ENCODE measurements at regions not wholly inside any gene's neighbourhood (a gene's known extent, or its start where the extent isn't known, plus 50 kb on each side); places are given as distances from the start of the nearest gene placed in this dataset.

GRCh38 chr1:65691152-65691900 lies 101.4 kb upstream of the PDE4B start:
- no peak overlapping the region for H3K4me2 ChIP-seq (ENCODE audit: unreplicated experiment)
- in situ Hi-C loops (cut with MboI) = loop anchor here (10.0 kb wide), 1 partner anchor 637 kb away; no protein-coding TSS in a partner anchor
- no peak overlapping the region for H3K9ac ChIP-seq
- TF ChIP-seq EZH2 (IDR thresholded peaks at IDR 0.05; ENCODE audit: insufficient read depth, poor library complexity, severe bottlenecking) = no peak
- TF ChIP-seq EZH2phosphoT487 (IDR thresholded peaks at IDR 0.05; ENCODE audit: insufficient read depth, low read depth) = no peak
- H2AFZ ChIP-seq = no peak overlapping the region
- H3K27ac ChIP-seq = no peak overlapping the region
- H3K9me2 ChIP-seq (ENCODE audit: insufficient read depth) = no peaks in the 10 kb centered on the region
- H3K9me3 ChIP-seq (ENCODE audit: low read depth) = no peaks in the 10 kb centered on the region
- H3K79me2 ChIP-seq (ENCODE audit: insufficient read depth) = no peaks in the 10 kb centered on the region
- H3K4me1 ChIP-seq (ENCODE audit: insufficient read depth) = peaks cover 8% of the 10 kb centered on the region; the same call in 1 of the 2 replicates
- H3F3A ChIP-seq (ENCODE audit: insufficient read depth) = no peaks in the 10 kb centered on the region
- 53 to 56% methylated on average over 6 of the region's 6 CpGs for WGBS, 2 experiments (ENCODE audit: low coverage in 1 of 2, low lambda C conversion rate in 2 of 2, missing lambda C conversion rate in 2 of 2)
- H3K36me3 ChIP-seq (ENCODE audit: low read depth) = no peaks in the 10 kb centered on the region
- no peaks in the 10 kb centered on the region for H3K27me3 ChIP-seq (replicated peaks; ENCODE audit: insufficient read depth)
- no peaks in the 10 kb centered on the region for H4K20me1 ChIP-seq (ENCODE audit: insufficient read depth)
- H3K4me3 ChIP-seq = no peak overlapping the region
- DNase-seq = no peak

- no peaks in the 10 kb centered on the region for H3K9me2 ChIP-seq (ENCODE audit: insufficient read depth)
- no peak overlapping the region for H2AFZ ChIP-seq
- H3F3A ChIP-seq (ENCODE audit: insufficient read depth) = no peaks in the 10 kb centered on the region
- no peak for TF ChIP-seq EZH2phosphoT487 (IDR thresholded peaks at IDR 0.05; ENCODE audit: insufficient read depth, low read depth)
- in situ Hi-C loops (cut with MboI) = loop anchor here (10.0 kb wide), 1 partner anchor 637 kb away; no protein-coding TSS in a partner anchor
- no peak overlapping the region for H3K9ac ChIP-seq
- no peaks in the 10 kb centered on the region for H3K79me2 ChIP-seq (ENCODE audit: insufficient read depth)
- 33 to 41% methylated on average over 3 of the region's 3 CpGs for WGBS, 2 experiments (ENCODE audit: low coverage in 1 of 2, low lambda C conversion rate in 2 of 2, missing lambda C conversion rate in 2 of 2)
- no peaks in the 10 kb centered on the region for H3K27me3 ChIP-seq (replicated peaks; ENCODE audit: insufficient read depth)
- H4K20me1 ChIP-seq (ENCODE audit: insufficient read depth) = no peaks in the 10 kb centered on the region
- no peak overlapping the region for H3K4me3 ChIP-seq
- no peaks in the 10 kb centered on the region for H3K36me3 ChIP-seq (ENCODE audit: low read depth)
- H3K4me1 ChIP-seq (ENCODE audit: insufficient read depth) = peaks cover 8% of the 10 kb centered on the region; the same call in 1 of the 2 replicates
- DNase-seq = peak; percentile 11
- H3K4me2 ChIP-seq (ENCODE audit: unreplicated experiment) = no peak overlapping the region
- H3K27ac ChIP-seq = no peak overlapping the region
- H3K9me3 ChIP-seq (ENCODE audit: low read depth) = no peaks in the 10 kb centered on the region
These were observed 100.7 kb upstream of the PDE4B start for GRCh38 chr1:65691972-65692371.

- Histone ChIP-seq H3K79me2 (ENCODE audit: insufficient read depth) (no peaks in the 10 kb centered on the region), H3K27me3 (replicated peaks; ENCODE audit: insufficient read depth) (no peaks in the 10 kb centered on the region), H3K36me3 (ENCODE audit: low read depth) (no peaks in the 10 kb centered on the region), H3K4me3 (no peak overlapping the region), H3K9me3 (ENCODE audit: low read depth) (no peaks in the 10 kb centered on the region), H4K20me1 (ENCODE audit: insufficient read depth) (no peaks in the 10 kb centered on the region), H2AFZ (no peak overlapping the region), H3K27ac (no peak overlapping the region), H3F3A (ENCODE audit: insufficient read depth) (no peaks in the 10 kb centered on the region), H3K9ac (no peak overlapping the region), H3K9me2 (ENCODE audit: insufficient read depth) (no peaks in the 10 kb centered on the region), H3K4me1 (ENCODE audit: insufficient read depth) (0 out of 2 replicates have a peak, but pooled peaks cover 4% of the 10 kb centered on the region), H3K4me2 (ENCODE audit: unreplicated experiment) (no peak overlapping the region)
- in situ Hi-C loops (cut with MboI) = loop anchor here (10.0 kb wide), 1 partner anchor 639 kb away; no protein-coding TSS in a partner anchor
- TF ChIP-seq EZH2 (IDR thresholded peaks at IDR 0.05; ENCODE audit: insufficient read depth, poor library complexity, severe bottlenecking) (no peak), EZH2phosphoT487 (IDR thresholded peaks at IDR 0.05; ENCODE audit: insufficient read depth, low read depth) (no peak)
- WGBS, 2 experiments (ENCODE audit: low coverage in 1 of 2, low lambda C conversion rate in 2 of 2, missing lambda C conversion rate in 2 of 2) = 50 to 55% methylated on average over 2 of the region's 2 CpGs
- no peak for DNase-seq
These were observed 98.6 kb upstream of the PDE4B start for GRCh38 chr1:65694126-65694525.

GRCh38 chr1:65694933-65695332 lies 97.8 kb upstream of the PDE4B start:
- H3K79me2 ChIP-seq (ENCODE audit: insufficient read depth) = no peaks in the 10 kb centered on the region
- no peak overlapping the region for H3K4me2 ChIP-seq (ENCODE audit: unreplicated experiment)
- no peak overlapping the region for H3K4me3 ChIP-seq
- H3F3A ChIP-seq (ENCODE audit: insufficient read depth) = no peaks in the 10 kb centered on the region
- no peaks in the 10 kb centered on the region for H3K9me3 ChIP-seq (ENCODE audit: low read depth)
- no peaks in the 10 kb centered on the region for H4K20me1 ChIP-seq (ENCODE audit: insufficient read depth)
- no peaks in the 10 kb centered on the region for H3K36me3 ChIP-seq (ENCODE audit: low read depth)
- no peaks in the 10 kb centered on the region for H3K9me2 ChIP-seq (ENCODE audit: insufficient read depth)
- in situ Hi-C loops (cut with MboI) = loop anchor here (10.0 kb wide), 1 partner anchor 640 kb away; no protein-coding TSS in a partner anchor
- no peak overlapping the region for H2AFZ ChIP-seq
- no peak for DNase-seq
- no peak for TF ChIP-seq EZH2 (IDR thresholded peaks at IDR 0.05; ENCODE audit: insufficient read depth, poor library complexity, severe bottlenecking)
- TF ChIP-seq EZH2phosphoT487 (IDR thresholded peaks at IDR 0.05; ENCODE audit: insufficient read depth, low read depth) = no peak
- no peak overlapping the region for H3K27ac ChIP-seq
- no peak overlapping the region for H3K9ac ChIP-seq
- whole genome bisulfite sequencing, 2 experiments (ENCODE audit: low coverage in 1 of 2, low lambda C conversion rate in 2 of 2, missing lambda C conversion rate in 2 of 2) = 32 to 51% methylated on average over 2 of the region's 2 CpGs
- H3K27me3 ChIP-seq (replicated peaks; ENCODE audit: insufficient read depth) = no peaks in the 10 kb centered on the region
- 0 out of 2 replicates have a peak, but pooled peaks cover 4% of the 10 kb centered on the region for H3K4me1 ChIP-seq (ENCODE audit: insufficient read depth)

All from GM23248 (cell line).